AG09309 (cell line): ENCODE measurements at regions not wholly inside any gene's neighbourhood (a gene's known extent, or its start where the extent isn't known, plus 50 kb on each side); places are given as distances from the start of the nearest gene placed in this dataset.

Experiments
- DNase-seq: peaks from one replicate; pipeline ENCODE4 v3.0.0-alpha.2; 2010; ENCODE audit warnings: low read depth
- H3K4me3 ChIP-seq: 2 replicates; pipeline ENCODE4 v1.5.1; 2011; ENCODE audit warnings: mild to moderate bottlenecking, low read depth, low read length, moderate library complexity; ENCODE audit not compliant: control insufficient read depth
- TF ChIP-seq, protein P1 (sequence below): IDR thresholded peaks from 2 replicates; pipeline ENCODE4 v1.5.1; 2011; ENCODE audit warnings: mild to moderate bottlenecking, low read depth, low read length, inconsistent platforms; ENCODE audit not compliant: insufficient read depth, control insufficient read depth; ENCODE audit errors: missing control alignments

DNA sequence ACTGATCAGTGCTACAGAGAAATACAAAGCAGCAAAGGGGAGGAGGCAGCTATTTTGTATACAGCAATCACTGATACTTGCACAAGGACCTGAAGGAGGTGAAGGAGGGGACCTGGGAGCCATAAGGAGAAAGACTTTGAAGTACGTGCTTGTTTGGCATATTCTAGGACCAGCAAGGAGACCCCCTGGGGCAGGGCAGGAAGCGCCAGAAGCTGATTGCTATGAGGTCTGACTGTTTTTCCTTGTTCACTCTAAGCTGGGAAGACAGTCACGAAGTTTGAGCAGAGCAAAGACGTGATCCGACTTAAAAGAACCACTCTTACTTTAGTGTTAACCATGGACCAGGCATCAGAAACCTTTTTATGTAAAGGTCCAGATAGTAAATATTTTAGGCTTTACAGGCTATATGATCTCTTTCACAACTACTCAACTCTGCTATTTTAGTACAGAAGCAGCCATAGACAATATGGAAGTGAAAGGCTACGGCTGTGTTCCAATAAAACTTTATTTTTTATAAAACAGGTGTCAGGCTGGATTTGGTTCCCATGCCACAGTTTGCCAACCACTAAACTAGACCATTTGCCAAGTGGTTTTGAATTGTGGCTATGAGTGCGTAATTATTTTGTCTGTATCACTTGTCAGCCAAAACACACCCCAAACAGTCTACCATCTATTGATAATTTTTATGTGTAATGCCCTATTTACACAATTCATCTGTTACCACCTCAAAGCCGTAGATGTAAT lies 217.9 kb downstream of the PRL start:
- no peak for DNase-seq
- TF ChIP-seq, protein P1, sequence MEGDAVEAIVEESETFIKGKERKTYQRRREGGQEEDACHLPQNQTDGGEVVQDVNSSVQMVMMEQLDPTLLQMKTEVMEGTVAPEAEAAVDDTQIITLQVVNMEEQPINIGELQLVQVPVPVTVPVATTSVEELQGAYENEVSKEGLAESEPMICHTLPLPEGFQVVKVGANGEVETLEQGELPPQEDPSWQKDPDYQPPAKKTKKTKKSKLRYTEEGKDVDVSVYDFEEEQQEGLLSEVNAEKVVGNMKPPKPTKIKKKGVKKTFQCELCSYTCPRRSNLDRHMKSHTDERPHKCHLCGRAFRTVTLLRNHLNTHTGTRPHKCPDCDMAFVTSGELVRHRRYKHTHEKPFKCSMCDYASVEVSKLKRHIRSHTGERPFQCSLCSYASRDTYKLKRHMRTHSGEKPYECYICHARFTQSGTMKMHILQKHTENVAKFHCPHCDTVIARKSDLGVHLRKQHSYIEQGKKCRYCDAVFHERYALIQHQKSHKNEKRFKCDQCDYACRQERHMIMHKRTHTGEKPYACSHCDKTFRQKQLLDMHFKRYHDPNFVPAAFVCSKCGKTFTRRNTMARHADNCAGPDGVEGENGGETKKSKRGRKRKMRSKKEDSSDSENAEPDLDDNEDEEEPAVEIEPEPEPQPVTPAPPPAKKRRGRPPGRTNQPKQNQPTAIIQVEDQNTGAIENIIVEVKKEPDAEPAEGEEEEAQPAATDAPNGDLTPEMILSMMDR, result no peak
- no peak overlapping the region for H3K4me3 ChIP-seq

DNA sequence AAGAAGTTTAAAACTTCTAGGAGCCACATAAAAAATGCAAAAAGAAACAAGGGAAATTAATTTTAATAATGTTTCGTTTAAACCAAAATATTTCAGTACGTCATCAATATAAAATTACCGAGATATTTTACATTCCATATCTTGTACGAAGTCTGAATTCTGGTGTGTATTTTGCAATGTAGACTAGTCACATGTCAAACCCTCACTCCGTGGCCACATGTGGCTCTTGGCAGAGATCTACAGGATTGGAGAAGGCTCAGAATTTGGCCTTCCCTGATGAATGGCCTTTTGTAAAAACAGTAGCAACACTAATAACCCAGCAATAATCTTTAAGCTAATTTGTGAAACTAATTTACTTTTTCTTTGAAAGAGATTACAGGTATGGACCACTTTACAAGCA lies 217.1 kb downstream of the PRL start:
- TF ChIP-seq, protein P1, result no peak
- peak; percentile 83 for DNase-seq
- H3K4me3 ChIP-seq, result no peak overlapping the region

GRCh38 chr6:22081709-22082108 lies 215.1 kb downstream of the PRL start:
- DNase-seq, result no peak
- TF ChIP-seq, protein P1, result no peak
- H3K4me3 ChIP-seq, result no peak overlapping the region

DNA sequence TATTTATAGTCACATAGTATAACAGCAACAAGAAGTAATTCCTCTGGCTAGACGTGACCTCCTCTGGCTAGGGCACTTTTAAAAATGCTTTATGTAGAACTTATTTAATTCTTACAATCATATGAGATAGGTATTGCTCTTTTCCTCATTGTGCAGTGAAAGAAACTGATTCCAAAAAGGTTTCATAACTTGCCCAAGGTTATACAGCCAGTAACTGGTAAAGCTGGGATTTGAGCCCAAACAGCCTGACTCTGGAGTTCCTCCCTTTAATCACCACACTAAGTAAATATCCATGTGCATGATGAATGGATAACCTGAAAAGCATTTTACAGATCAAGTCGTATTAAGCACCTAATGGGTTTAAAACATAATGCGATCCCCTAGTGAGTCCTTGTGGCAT lies 214.6 kb downstream of the PRL start:
- peak; percentile 55 for DNase-seq

GRCh38 chr6:22083119-22083518 lies 213.7 kb downstream of the PRL start:
- DNase-seq, result no peak
- TF ChIP-seq, protein P1, result no peak

More for the DNA sequence above, 214.6 kb downstream of the PRL start:
- TF ChIP-seq, protein P1, result no peak
- H3K4me3 ChIP-seq, result no peak overlapping the region

DNA sequence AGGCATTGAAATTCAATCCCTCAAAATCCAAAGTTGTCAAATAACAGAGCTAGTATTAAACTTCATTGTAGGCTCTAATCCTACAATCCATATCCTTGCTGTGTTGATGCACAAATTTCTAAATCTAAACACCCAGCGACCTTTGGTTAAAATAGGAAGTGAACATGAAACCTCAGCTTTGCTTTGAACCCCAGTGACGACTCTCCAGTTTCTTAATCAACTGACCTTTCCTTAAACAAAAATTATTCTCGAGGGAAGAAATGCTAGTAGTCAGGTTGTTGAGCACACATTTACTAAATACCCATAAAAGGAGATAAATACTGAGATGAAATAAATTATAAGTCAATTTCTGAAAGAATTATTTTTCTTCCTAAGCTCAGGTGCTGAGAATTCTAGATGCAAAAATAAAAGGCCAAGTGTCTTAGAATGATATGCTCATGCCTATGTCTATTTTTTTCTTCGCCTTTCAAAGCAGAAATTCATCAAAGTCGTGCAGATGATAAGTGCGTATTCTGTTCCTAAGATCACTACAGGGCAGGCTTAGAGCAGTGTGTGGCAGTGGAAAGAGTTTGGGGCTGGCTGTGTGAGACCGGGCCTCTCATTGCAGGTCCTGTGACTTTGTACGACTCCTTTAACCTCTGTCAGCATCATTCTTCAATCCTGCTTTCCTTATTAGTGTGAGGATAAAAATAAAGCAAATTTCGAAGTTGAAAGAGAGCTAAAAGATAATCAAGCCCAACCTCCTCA lies 208.7 kb downstream of the PRL start:
- TF ChIP-seq, protein P1, result no peak
- no peak for DNase-seq
- no peak overlapping the region for H3K4me3 ChIP-seq

More at GRCh38 chr6:22083119-22083518, 213.7 kb downstream of the PRL start:
- no peak overlapping the region for H3K4me3 ChIP-seq
